ENCODE measurements at regions not wholly inside any gene's neighbourhood (a gene's known extent, or its start where the extent isn't known, plus 50 kb on each side); places are given as distances from the start of the nearest gene placed in this dataset.

- H2AFZ ChIP-seq (ENCODE audit: insufficient read depth, low read depth, low read length, poor library complexity, severe bottlenecking), result no peak overlapping the region
- H3K27me3 ChIP-seq (replicated peaks in 1 of 4; ENCODE audit: control extremely low read depth in 1 of 4, control insufficient read depth in 3 of 4, insufficient read depth in 4 of 4, low read length in 3 of 4), result peaks cover 0 to 3% (median 0%) of the 10 kb centered on the region in 4 experiments
- H3K36me3 ChIP-seq (replicated peaks in 1 of 2; ENCODE audit: control extremely low read depth in 1 of 2, control insufficient read depth in 1 of 2, extremely low read depth in 1 of 2, insufficient read depth in 2 of 2, low read length in 1 of 2), result no peaks in the 10 kb centered on the region
- H3K27me3 Mint-ChIP-seq, result no peaks in the 10 kb centered on the region
- TF ChIP-seq CTCF (IDR thresholded peaks at IDR 0.05) (no peak), EZH2 (IDR thresholded peaks at IDR 0.05; ENCODE audit: borderline replicate concordance, insufficient read depth, low read depth, low read length, poor library complexity, severe bottlenecking) (no peak)
- 100% methylated on average over 2 of the region's 7 CpGs for WGBS (ENCODE audit: insufficient coverage)
- H3K4me2 ChIP-seq (replicated peaks; ENCODE audit: low read depth, low read length, poor library complexity, severe bottlenecking), result no peak overlapping the region
- DNase-seq (no peak), ATAC-seq (ENCODE audit: low read depth) (no peak)
- no peaks in the 10 kb centered on the region for H4K20me1 ChIP-seq (ENCODE audit: control insufficient read depth, insufficient read depth, low read length, poor library complexity, severe bottlenecking)
- H3K4me1 ChIP-seq (ENCODE audit: control insufficient read depth in 2 of 2, insufficient read depth in 2 of 2, low read length in 2 of 2), result no peaks in the 10 kb centered on the region
- intact Hi-C loops (cut with micrococcal nuclease), result no loop called here
- H3K4me3 Mint-ChIP-seq, result no peak overlapping the region
- no peaks in the 10 kb centered on the region for H3K79me2 ChIP-seq (ENCODE audit: control insufficient read depth, insufficient read depth, low read length)
- ChIA-PET CTCF (no interaction called here), POLR2A (no interaction called here)
- no peak overlapping the region for H3K27ac ChIP-seq (ENCODE audit: low read length in 2 of 2)
- H3K4me3 ChIP-seq (ENCODE audit: control extremely low read depth in 1 of 5, extremely low read depth in 1 of 5, insufficient read depth in 1 of 5, low read depth in 2 of 5, low read length in 4 of 5), result no peak overlapping the region
- no peak overlapping the region for H3K27ac Mint-ChIP-seq
- peaks cover 2% of the 10 kb centered on the region for H3K9me3 Mint-ChIP-seq (ENCODE audit: insufficient read depth)
- no peaks in the 10 kb centered on the region for H3K4me1 Mint-ChIP-seq
- H3K9me3 ChIP-seq (ENCODE audit: control extremely low read depth in 1 of 3, control insufficient read depth in 2 of 3, insufficient read depth in 1 of 3, low read length in 2 of 3), result peaks cover 0 to 2% (median 0%) of the 10 kb centered on the region in 3 donors
- no peak overlapping the region for H3K9ac ChIP-seq (ENCODE audit: low read length)
Measured at GRCh38 chr4:54505996-54506395, 151.8 kb upstream of the KIT start.

- no peak overlapping the region for H3K4me3 Mint-ChIP-seq
- 100% methylated on average over 1 of the region's 6 CpGs for WGBS (ENCODE audit: insufficient coverage)
- ChIA-PET POLR2A (no interaction called here), CTCF (no interaction called here)
- no peaks in the 10 kb centered on the region for H3K36me3 ChIP-seq (replicated peaks in 1 of 2; ENCODE audit: control extremely low read depth in 1 of 2, control insufficient read depth in 1 of 2, extremely low read depth in 1 of 2, insufficient read depth in 2 of 2, low read length in 1 of 2)
- peaks cover 2% of the 10 kb centered on the region for H3K9me3 Mint-ChIP-seq (ENCODE audit: insufficient read depth)
- H3K27me3 Mint-ChIP-seq, result no peaks in the 10 kb centered on the region
- no peaks in the 10 kb centered on the region for H3K4me1 ChIP-seq (ENCODE audit: control insufficient read depth in 2 of 2, insufficient read depth in 2 of 2, low read length in 2 of 2)
- peaks cover 0 to 2% (median 0%) of the 10 kb centered on the region in 3 donors for H3K9me3 ChIP-seq (ENCODE audit: control extremely low read depth in 1 of 3, control insufficient read depth in 2 of 3, insufficient read depth in 1 of 3, low read length in 2 of 3)
- no peak overlapping the region for H3K27ac Mint-ChIP-seq
- H3K79me2 ChIP-seq (ENCODE audit: control insufficient read depth, insufficient read depth, low read length), result no peaks in the 10 kb centered on the region
- no peak overlapping the region for H3K4me2 ChIP-seq (replicated peaks; ENCODE audit: low read depth, low read length, poor library complexity, severe bottlenecking)
- peaks cover 0 to 3% (median 0%) of the 10 kb centered on the region in 4 experiments for H3K27me3 ChIP-seq (replicated peaks in 1 of 4; ENCODE audit: control extremely low read depth in 1 of 4, control insufficient read depth in 3 of 4, insufficient read depth in 4 of 4, low read length in 3 of 4)
- ATAC-seq (ENCODE audit: low read depth) (no peak), DNase-seq (no peak)
- no peak for TF ChIP-seq EZH2 (IDR thresholded peaks at IDR 0.05; ENCODE audit: borderline replicate concordance, insufficient read depth, low read depth, low read length, poor library complexity, severe bottlenecking)
- TF ChIP-seq CTCF (IDR thresholded peaks at IDR 0.05), result no peak
- H3K4me1 Mint-ChIP-seq, result no peaks in the 10 kb centered on the region
- H3K4me3 ChIP-seq (ENCODE audit: control extremely low read depth in 1 of 5, extremely low read depth in 1 of 5, insufficient read depth in 1 of 5, low read depth in 2 of 5, low read length in 4 of 5), result no peak overlapping the region
- H3K27ac ChIP-seq (ENCODE audit: low read length in 2 of 2), result no peak overlapping the region
- no peak overlapping the region for H3K9ac ChIP-seq (ENCODE audit: low read length)
- no peak overlapping the region for H2AFZ ChIP-seq (ENCODE audit: insufficient read depth, low read depth, low read length, poor library complexity, severe bottlenecking)
- H4K20me1 ChIP-seq (ENCODE audit: control insufficient read depth, insufficient read depth, low read length, poor library complexity, severe bottlenecking), result no peaks in the 10 kb centered on the region
- intact Hi-C loops (cut with micrococcal nuclease), result no loop called here
Measured at GRCh38 chr4:54509057-54509456, 148.7 kb upstream of the KIT start.

All from B cell (primary cell).